HAP-1 (cell line): ENCODE measurements at regions not wholly inside any gene's neighbourhood (a gene's known extent, or its start where the extent isn't known, plus 50 kb on each side); places are given as distances from the start of the nearest gene placed in this dataset.

Experiments used
- DNase-seq, 2 experiments: peaks; one replicate each; pipeline ENCODE4 v3.0.0-alpha.2; 2016 to 2020; ENCODE audit warnings: low spot score in 2 of 2
- H3K27me3 ChIP-seq: fragments of 250-450 bp; sonication (Bioruptor Pico); 2 replicates; pipeline ENCODE4 v1.5.1; 2020; ENCODE audit warnings: low read depth, mild to moderate bottlenecking, moderate library complexity
- H3K36me3 ChIP-seq: fragments of 250-450 bp; sonication (Bioruptor Pico); replicated peaks from 2 replicates; pipeline ENCODE4 v1.5.1; 2020; ENCODE audit warnings: mild to moderate bottlenecking
- H3K4me1 ChIP-seq: fragments of 250-450 bp; sonication (Bioruptor Pico); 2 replicates; pipeline ENCODE4 v1.5.1; 2020; ENCODE audit warnings: mild to moderate bottlenecking
- H3K4me3 ChIP-seq: fragments of 250-450 bp; sonication (Bioruptor Pico); 2 replicates; pipeline ENCODE4 v1.5.1; 2020; ENCODE audit warnings: mild to moderate bottlenecking, moderate library complexity
- H3K9me3 ChIP-seq: fragments of 250-450 bp; sonication (Bioruptor Pico); 2 replicates; pipeline ENCODE4 v1.5.1; 2020; ENCODE audit warnings: mild to moderate bottlenecking, moderate library complexity
- in situ Hi-C: fragments of 300-500 bp; cut with MboI; formaldehyde crosslinking; loops from 3 replicates; pipeline ENCODE4 v1.14.3; 2020; ENCODE audit warnings: low sequenced_read_pairs, inconsistent platforms, mixed read lengths

DNA sequence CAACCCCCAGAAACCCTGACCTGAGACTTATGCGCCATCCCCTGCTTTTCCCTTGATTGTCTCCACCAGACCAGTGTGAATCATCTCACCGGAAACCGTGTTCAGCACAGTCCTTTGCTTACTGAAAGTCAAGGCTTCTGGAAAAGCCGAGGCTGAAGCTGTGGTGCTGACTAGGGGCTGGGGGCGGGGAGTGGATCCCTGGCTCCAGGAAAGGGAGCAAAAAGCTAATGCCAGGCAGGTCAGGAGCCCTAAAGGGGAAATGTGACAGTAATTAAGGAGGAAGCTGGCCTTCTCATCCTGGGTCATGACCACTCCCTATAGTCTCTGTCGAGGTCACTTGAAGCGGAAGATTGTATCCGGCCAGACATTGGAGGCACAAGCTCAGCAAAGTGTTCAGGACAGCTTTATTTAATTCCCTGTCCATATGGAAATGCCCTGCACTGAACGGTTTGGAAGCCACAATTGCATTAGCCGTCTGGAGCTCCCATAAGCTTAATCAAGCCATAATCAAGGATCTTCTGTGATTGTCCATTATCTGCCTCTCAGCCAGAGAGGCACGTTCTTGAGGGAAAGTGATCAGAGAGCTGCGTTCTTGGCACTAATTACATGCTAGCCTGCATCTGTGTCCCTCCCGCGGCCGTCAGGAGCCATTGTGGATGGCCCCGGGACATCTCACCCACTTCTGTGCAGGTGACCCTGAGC lies 403.6 kb downstream of the RRAGC start:
- Histone ChIP-seq H3K9me3 (no peaks in the 10 kb centered on the region), H3K4me1 (no peaks in the 10 kb centered on the region), H3K27me3 (no peaks in the 10 kb centered on the region; the same call in 1 of the 2 replicates), H3K4me3 (no peak overlapping the region), H3K36me3 (no peaks in the 10 kb centered on the region)
- DNase-seq = no peak
- in situ Hi-C loops = no loop called here

DNA sequence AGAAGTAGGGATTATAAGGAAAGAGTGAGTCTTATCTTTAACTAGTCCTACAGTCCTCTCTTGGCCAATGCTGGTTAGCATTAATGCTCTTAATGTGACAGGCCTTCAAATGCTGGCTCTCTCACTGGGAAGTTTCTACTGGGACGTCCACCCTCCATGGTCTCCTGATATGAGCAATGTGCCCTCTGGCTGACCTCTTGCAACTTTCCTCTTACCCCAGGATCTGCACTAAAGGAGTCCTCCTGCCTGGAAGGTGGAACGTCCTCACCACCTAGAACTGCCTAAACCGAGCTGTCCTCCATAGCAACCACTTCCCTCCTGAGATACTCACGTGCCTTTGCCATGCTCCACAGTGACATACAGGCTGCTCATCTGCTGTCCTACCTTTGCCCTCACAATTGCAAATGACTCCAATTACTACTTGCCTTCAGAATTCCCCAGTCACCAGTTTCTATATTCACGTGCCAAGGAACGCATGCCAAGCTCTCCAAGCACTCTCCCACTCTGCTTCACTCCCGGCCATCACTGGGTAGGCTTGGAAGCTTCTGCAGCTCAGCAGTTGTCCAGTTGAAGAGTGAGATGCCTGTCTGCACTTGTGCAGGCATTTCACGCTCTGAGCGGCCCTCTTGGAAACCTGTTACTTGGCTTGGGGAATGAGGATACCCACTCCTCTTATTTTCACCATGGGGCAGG lies 404.7 kb downstream of the RRAGC start:
- no peaks in the 10 kb centered on the region for H3K36me3 ChIP-seq
- no peak for DNase-seq
- no peaks in the 10 kb centered on the region; the same call in 1 of the 2 replicates for H3K27me3 ChIP-seq
- no peak overlapping the region for H3K4me3 ChIP-seq
- H3K4me1 ChIP-seq = no peaks in the 10 kb centered on the region
- H3K9me3 ChIP-seq = no peaks in the 10 kb centered on the region
- in situ Hi-C loops = no loop called here

GRCh38 chr1:38454236-38454635 lies 405.3 kb downstream of the RRAGC start:
- Histone ChIP-seq H3K36me3 (no peaks in the 10 kb centered on the region), H3K9me3 (no peaks in the 10 kb centered on the region), H3K4me1 (no peaks in the 10 kb centered on the region), H3K27me3 (no peaks in the 10 kb centered on the region; the same call in 1 of the 2 replicates), H3K4me3 (no peak overlapping the region)
- in situ Hi-C loops = no loop called here
- DNase-seq = no peak

- H3K4me3 ChIP-seq = no peak overlapping the region
- in situ Hi-C loops = no loop called here
- no peak for DNase-seq
- H3K4me1 ChIP-seq = no peaks in the 10 kb centered on the region
- no peaks in the 10 kb centered on the region for H3K9me3 ChIP-seq
- no peaks in the 10 kb centered on the region for H3K36me3 ChIP-seq
- H3K27me3 ChIP-seq = peaks cover 3% of the 10 kb centered on the region; the same call in 1 of the 2 replicates
These were observed 405.7 kb upstream of the POU3F1 start for GRCh38 chr1:38452246-38452645.

DNA sequence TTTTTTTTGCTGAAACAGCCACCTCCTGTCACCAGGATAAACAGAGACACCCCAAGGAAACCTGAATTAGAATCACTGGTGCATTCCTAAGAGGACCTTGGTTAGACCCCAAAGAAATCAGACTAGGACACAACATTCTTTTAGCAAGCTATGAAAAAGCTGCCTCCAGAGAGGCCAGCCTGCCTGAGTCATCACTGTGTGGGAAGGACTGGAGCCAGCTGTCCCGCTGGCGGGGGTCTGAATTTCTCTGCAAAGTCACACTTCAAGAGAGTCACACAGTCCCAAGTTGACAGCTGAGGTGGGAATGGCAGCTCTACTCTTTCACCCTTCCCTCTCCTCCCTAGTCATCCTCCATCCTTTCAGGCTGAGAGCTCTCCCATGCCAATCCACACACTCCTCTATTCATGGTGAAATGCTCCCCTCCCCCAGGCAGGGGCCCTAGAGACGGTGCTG lies 405.0 kb upstream of the POU3F1 start:
- H3K36me3 ChIP-seq = no peaks in the 10 kb centered on the region
- in situ Hi-C loops = no loop called here

DNA sequence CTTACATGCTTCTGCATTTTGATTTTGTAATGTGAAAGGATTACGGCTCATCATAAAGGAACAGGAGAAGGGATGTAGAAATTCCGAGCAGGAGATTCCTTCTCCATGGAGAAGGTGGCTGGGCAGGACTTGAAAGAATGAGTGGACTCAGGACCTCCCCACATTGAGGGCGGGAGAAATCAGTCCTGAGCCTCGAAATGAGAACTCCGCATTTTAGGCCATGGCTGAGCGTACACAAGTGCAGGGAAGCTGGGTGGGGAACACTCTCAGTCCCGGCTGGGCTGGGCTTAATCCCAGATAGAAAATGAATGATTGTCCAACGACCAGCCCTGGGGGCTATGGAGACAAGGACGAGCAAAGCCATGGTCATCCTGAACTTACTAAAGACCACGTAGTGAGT lies 402.3 kb upstream of the POU3F1 start:
- H3K36me3 ChIP-seq = no peaks in the 10 kb centered on the region
- H3K4me1 ChIP-seq = no peaks in the 10 kb centered on the region
- in situ Hi-C loops = no loop called here
- H3K9me3 ChIP-seq = no peaks in the 10 kb centered on the region
- H3K4me3 ChIP-seq = no peak overlapping the region
- DNase-seq = no peak
- peaks cover 7% of the 10 kb centered on the region; the same call in 1 of the 2 replicates for H3K27me3 ChIP-seq

More for the DNA sequence above, 405.0 kb upstream of the POU3F1 start:
- peaks cover 3% of the 10 kb centered on the region; the same call in 1 of the 2 replicates for H3K27me3 ChIP-seq
- H3K4me3 ChIP-seq = no peak overlapping the region
- H3K9me3 ChIP-seq = no peaks in the 10 kb centered on the region
- DNase-seq = no peak
- no peaks in the 10 kb centered on the region for H3K4me1 ChIP-seq

DNA sequence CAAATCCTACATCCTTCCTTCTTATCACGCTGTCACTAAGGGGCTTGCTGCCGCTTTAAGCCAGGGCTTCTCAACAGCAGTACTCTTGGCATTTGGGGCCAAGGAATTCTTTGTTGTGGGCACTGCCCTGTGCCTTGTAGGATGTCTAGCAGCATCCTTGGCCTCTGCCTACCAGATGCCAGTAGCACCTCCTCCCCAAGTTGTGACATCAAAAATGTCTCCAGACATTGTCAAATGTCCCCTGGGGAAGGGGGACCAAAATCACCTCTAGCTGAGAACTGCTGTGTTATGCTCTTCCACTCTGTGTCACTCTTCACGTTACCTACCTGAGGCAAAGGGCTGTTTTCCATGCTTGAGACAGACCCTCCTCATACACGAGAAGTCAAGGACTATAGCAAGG lies 400.3 kb upstream of the POU3F1 start:
- Histone ChIP-seq H3K4me1 (no peaks in the 10 kb centered on the region), H3K9me3 (no peaks in the 10 kb centered on the region), H3K4me3 (no peak overlapping the region), H3K36me3 (no peaks in the 10 kb centered on the region), H3K27me3 (peaks cover 7% of the 10 kb centered on the region; the same call in 1 of the 2 replicates)
- no peak for DNase-seq
- in situ Hi-C loops = no loop called here

DNA sequence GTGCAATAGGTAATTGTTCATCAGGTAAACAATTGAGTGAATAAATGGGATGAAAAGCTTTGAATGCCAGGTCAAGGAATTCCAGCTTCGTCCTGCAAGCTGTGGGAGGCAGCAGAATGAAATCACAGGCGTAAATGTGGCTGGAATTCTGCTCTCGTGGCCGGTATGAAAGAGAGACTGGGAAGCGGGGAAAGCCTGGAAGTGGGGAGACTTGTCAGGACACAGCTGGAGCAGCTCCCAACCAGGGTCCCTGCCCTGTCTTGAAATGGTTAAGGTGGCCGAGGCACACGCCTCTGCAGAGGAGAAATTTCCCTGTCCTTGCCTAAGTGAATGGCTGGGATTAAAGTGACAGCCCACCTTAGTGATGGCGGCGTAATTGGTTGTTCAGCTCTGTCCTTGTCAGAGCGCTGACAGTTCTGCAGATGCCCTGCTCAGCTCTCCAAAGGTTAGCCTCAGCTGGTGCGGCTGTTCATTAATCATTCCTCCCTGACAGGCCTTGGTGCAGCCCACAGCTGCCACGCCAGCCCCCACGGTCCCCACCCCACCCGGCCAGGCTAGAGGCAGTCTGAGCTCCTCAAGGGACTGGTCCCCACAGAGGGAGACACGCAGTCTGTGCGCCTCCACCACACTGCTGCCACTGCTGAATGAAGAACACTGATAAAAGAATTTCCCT lies 398.3 kb upstream of the POU3F1 start:
- H3K4me1 ChIP-seq = no peaks in the 10 kb centered on the region
- no peak overlapping the region for H3K4me3 ChIP-seq
- DNase-seq = no peak
- in situ Hi-C loops = no loop called here
- peaks cover 7% of the 10 kb centered on the region; the same call in 1 of the 2 replicates for H3K27me3 ChIP-seq
- no peaks in the 10 kb centered on the region for H3K36me3 ChIP-seq
- no peaks in the 10 kb centered on the region for H3K9me3 ChIP-seq

GRCh38 chr1:38444311-38444710 lies 397.7 kb upstream of the POU3F1 start:
- Histone ChIP-seq H3K4me1 (no peaks in the 10 kb centered on the region), H3K36me3 (no peaks in the 10 kb centered on the region), H3K9me3 (no peaks in the 10 kb centered on the region), H3K4me3 (no peak overlapping the region), H3K27me3 (peaks cover 7% of the 10 kb centered on the region; the same call in 1 of the 2 replicates)
- no peak for DNase-seq
- in situ Hi-C loops = no loop called here

GRCh38 chr1:38440402-38440801 lies 393.8 kb upstream of the POU3F1 start:
- no peak for DNase-seq
- no peaks in the 10 kb centered on the region for H3K4me1 ChIP-seq
- no peaks in the 10 kb centered on the region for H3K9me3 ChIP-seq
- peaks cover 13% of the 10 kb centered on the region; the same call in 1 of the 2 replicates for H3K27me3 ChIP-seq
- in situ Hi-C loops = no loop called here
- no peak overlapping the region for H3K4me3 ChIP-seq
- H3K36me3 ChIP-seq = no peaks in the 10 kb centered on the region

DNA sequence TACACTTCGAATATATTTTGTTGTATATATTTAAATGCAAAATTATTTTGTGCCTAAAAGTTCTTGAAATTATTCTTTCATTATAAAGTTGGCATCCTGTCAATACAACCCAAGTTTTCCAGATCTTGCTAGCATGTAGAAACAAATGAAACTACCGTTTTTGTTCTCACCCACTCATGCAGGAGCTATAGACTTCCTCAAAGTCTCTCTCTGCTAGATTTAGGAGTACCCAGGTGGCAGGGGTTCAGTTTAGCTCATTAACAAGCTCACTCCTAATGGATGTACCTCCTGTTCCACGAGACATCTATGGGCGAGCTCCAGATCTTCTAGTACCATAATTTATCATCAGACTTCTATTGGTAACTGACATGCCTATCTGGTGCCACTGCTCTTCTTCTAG lies 390.2 kb upstream of the POU3F1 start:
- no peak for DNase-seq
- Histone ChIP-seq H3K9me3 (no peaks in the 10 kb centered on the region), H3K4me3 (no peak overlapping the region), H3K36me3 (no peaks in the 10 kb centered on the region), H3K27me3 (peaks cover 11% of the 10 kb centered on the region; the same call in 1 of the 2 replicates), H3K4me1 (no peaks in the 10 kb centered on the region)
- in situ Hi-C loops = no loop called here

DNA sequence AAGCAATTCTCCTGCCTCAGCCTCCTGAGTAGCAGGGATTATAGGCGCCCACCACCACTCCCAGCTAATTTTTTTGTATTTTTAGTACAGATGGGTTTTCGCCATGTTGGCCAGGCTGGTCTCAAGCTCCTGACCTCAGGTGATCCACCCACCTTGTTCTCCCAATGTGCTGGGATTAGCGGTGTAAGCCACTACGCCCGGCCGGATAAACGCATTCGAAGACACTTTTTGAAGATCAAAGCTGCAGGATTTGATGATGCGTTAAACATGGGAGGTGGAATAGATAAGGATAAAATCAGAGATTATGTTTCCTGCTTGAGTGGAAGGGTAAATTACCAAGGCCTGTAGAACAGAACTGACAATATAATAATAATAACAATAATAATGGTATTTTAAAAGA lies 389.4 kb upstream of the POU3F1 start:
- no peaks in the 10 kb centered on the region for H3K9me3 ChIP-seq
- no peaks in the 10 kb centered on the region for H3K36me3 ChIP-seq
- in situ Hi-C loops = no loop called here
- H3K27me3 ChIP-seq = peaks cover 11% of the 10 kb centered on the region; the same call in 1 of the 2 replicates
- H3K4me1 ChIP-seq = no peaks in the 10 kb centered on the region
- DNase-seq = no peak
- no peak overlapping the region for H3K4me3 ChIP-seq

- no peak overlapping the region for H3K4me3 ChIP-seq
- H3K27me3 ChIP-seq = peaks cover 9% of the 10 kb centered on the region; the same call in 1 of the 2 replicates
- DNase-seq = no peak
- in situ Hi-C loops = no loop called here
- no peaks in the 10 kb centered on the region for H3K4me1 ChIP-seq
- H3K36me3 ChIP-seq = no peaks in the 10 kb centered on the region
- no peaks in the 10 kb centered on the region for H3K9me3 ChIP-seq
These were observed 386.6 kb upstream of the POU3F1 start for GRCh38 chr1:38433084-38433722.
